ENCODE measurements at regions not wholly inside any gene's neighbourhood (a gene's known extent, or its start where the extent isn't known, plus 50 kb on each side); places are given as distances from the start of the nearest gene placed in this dataset.
A peak's percentile ranks its signal among the peaks of the same experiment; 100 is the strongest.

DNA sequence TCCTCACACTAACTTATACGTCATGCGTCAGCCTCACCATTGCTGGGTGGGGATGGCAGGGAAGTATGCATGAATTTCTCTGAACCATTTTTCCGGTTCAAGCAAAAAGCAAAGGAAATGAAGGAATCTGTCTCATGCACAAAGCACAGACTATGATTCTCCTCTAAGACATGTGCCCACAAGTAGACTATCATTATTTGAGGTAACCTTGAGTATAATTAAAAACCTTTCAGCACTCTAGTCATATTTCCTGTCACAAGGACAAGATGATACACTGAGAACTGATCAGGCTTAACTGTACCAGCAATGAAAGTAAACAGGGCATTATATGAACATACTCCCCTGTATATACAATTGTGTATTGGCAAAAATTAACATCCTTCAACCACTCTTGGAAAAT is 56.7 kb upstream of the TSC22D2 start:
- H3K4me2 ChIP-seq, result no peak overlapping the region
- H3K9me3 ChIP-seq, result no peaks in the 10 kb centered on the region
- ChIA-PET POLR2A (no interaction called here), CTCF (no interaction called here)
- H3K4me1 ChIP-seq, result peaks cover 41% of the 10 kb centered on the region
- peak overlapping the region; percentile 9 to 22; a peak in 2 of 6 replicates for H3K27ac ChIP-seq
- WGBS (ENCODE audit: missing lambda C conversion rate), result 95% methylated on average over 3 of the region's 3 CpGs
- H3K4me3 ChIP-seq, result no peak overlapping the region
- ATAC-seq, result no peak
- TF ChIP-seq JUN (IDR thresholded peaks at IDR 0.05) (no peak), CBX2 (IDR thresholded peaks at IDR 0.05; ENCODE audit: borderline replicate concordance, low read depth) (no peak), GATA3 (IDR thresholded peaks at IDR 0.05; ENCODE audit: borderline replicate concordance) (no peak), CBX8 (IDR thresholded peaks at IDR 0.05) (no peak), ZSCAN20 (CRISPR knock-in tag; IDR thresholded peaks at IDR 0.05) (no peak), TFCP2L1 (CRISPR knock-in tag; IDR thresholded peaks at IDR 0.05) (no peak), RNF2 (IDR thresholded peaks at IDR 0.05; ENCODE audit: borderline replicate concordance, low read depth) (no peak), ESRRA (IDR thresholded peaks at IDR 0.05; ENCODE audit: borderline replicate concordance, low read length) (no peak), HOXB5 (CRISPR knock-in tag; IDR thresholded peaks at IDR 0.05) (no peak), RAD21 (conservative IDR thresholded peaks at IDR 0.05 in 1 of 2, IDR thresholded peaks at IDR 0.05 in 1 of 2) (no peak), EP300 (IDR thresholded peaks at IDR 0.05) (no peak), ZC3H11A (IDR thresholded peaks at IDR 0.05) (no peak), NPAS2 (CRISPR knock-in tag; IDR thresholded peaks at IDR 0.05; ENCODE audit: borderline replicate concordance) (no peak), BHLHE40 (IDR thresholded peaks at IDR 0.05; ENCODE audit: low read depth, low read length) (no peak), USF2 (IDR thresholded peaks at IDR 0.05) (no peak), ZFP36 (IDR thresholded peaks at IDR 0.05; ENCODE audit: borderline replicate concordance, partially characterized antibody) (no peak), POLR2AphosphoS2 (conservative IDR thresholded peaks at IDR 0.05; ENCODE audit: low read length) (no peak), SREBF2 (IDR thresholded peaks at IDR 0.05) (no peak), EHMT2 (IDR thresholded peaks at IDR 0.05; ENCODE audit: low read depth) (no peak), CEBPB (IDR thresholded peaks at IDR 0.05) (no peak)
- no peak for DNase-seq (ENCODE audit: low read depth in 1 of 2, low spot score in 1 of 2)
- no peak for FAIRE-seq

GRCh38 chr3:150349314-150350097 is 58.6 kb upstream of the TSC22D2 start:
- POLR2A ChIA-PET, result interaction anchor here (0.9 to 5.7 kb wide), 4 partner anchors 22 to 414 kb away, joined by 3 to 47 read pairs (median 5); partner anchors contain the start of genes SIAH2 and TSC22D2

More at GRCh38 chr3:150349314-150350097, 58.6 kb upstream of the TSC22D2 start:
- no peak overlapping the region for H3K4me3 ChIP-seq
- DNase-seq (ENCODE audit: low read depth in 1 of 2, low spot score in 1 of 2) (peak in 1 of 2 experiments; percentile 40), FAIRE-seq (no peak), ATAC-seq (peak in 1 of 2 experiments; percentile 43; a peak in 3 of 6 replicates)
- WGBS (ENCODE audit: missing lambda C conversion rate), result 58% methylated on average over 7 of the region's 7 CpGs
- peak overlapping the region; percentile 73 for H3K4me2 ChIP-seq
- CTCF ChIA-PET, result interaction anchor here (0.6 to 4.7 kb wide), 14 partner anchors 10 to 400 kb away, joined by 3 to 21 read pairs (median 3); partner anchors contain the start of gene TSC22D2
- H3K27ac ChIP-seq, result peak overlapping the region; percentile 72 to 82
- no peak for TF ChIP-seq HOXA7 (CRISPR knock-in tag; IDR thresholded peaks at IDR 0.05)
- no peak for TF ChIP-seq HOXB13 (CRISPR knock-in tag; IDR thresholded peaks at IDR 0.05; ENCODE audit: low read depth)
- TF ChIP-seq RAD21 (conservative IDR thresholded peaks at IDR 0.05 in 1 of 2, IDR thresholded peaks at IDR 0.05 in 1 of 2), result 0 out of 5 replicates have a peak, but pooled peaks of 1 of the 2 experiments have one; percentile 4
- TF ChIP-seq, protein P1, sequence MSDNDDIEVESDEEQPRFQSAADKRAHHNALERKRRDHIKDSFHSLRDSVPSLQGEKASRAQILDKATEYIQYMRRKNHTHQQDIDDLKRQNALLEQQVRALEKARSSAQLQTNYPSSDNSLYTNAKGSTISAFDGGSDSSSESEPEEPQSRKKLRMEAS (IDR thresholded peaks at IDR 0.05), result 0 out of 2 replicates have a peak, but pooled peaks have one; percentile 13
- TF ChIP-seq USF2 (IDR thresholded peaks at IDR 0.05), result no peak
- H3K9me3 ChIP-seq, result no peaks in the 10 kb centered on the region
- peaks cover 60% of the 10 kb centered on the region for H3K4me1 ChIP-seq

Data from A549 (cell line).